ENCODE measurements at regions not wholly inside any gene's neighbourhood (a gene's known extent, or its start where the extent isn't known, plus 50 kb on each side); places are given as distances from the start of the nearest gene placed in this dataset.

DNA sequence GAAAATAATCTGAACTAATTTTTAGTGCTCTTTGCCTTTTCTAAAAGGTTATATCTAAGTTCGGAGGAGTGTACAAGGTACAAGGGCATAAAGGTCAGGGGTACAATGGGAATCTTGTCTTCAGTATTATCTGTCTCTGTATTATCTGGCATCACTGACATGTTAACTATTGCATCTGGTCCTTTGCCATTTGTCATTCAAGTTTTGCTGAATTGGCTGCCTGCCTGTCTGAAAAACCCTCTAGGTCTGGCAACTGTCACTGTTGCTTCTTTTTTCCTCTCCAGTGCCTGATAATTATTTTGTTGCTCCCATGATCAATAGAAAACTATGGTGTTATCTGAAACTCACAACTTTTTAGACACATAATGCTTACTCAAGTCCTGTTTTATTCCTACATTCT lies 112.5 kb upstream of the STK26 start (continued):
- TF ChIP-seq, protein P1, sequence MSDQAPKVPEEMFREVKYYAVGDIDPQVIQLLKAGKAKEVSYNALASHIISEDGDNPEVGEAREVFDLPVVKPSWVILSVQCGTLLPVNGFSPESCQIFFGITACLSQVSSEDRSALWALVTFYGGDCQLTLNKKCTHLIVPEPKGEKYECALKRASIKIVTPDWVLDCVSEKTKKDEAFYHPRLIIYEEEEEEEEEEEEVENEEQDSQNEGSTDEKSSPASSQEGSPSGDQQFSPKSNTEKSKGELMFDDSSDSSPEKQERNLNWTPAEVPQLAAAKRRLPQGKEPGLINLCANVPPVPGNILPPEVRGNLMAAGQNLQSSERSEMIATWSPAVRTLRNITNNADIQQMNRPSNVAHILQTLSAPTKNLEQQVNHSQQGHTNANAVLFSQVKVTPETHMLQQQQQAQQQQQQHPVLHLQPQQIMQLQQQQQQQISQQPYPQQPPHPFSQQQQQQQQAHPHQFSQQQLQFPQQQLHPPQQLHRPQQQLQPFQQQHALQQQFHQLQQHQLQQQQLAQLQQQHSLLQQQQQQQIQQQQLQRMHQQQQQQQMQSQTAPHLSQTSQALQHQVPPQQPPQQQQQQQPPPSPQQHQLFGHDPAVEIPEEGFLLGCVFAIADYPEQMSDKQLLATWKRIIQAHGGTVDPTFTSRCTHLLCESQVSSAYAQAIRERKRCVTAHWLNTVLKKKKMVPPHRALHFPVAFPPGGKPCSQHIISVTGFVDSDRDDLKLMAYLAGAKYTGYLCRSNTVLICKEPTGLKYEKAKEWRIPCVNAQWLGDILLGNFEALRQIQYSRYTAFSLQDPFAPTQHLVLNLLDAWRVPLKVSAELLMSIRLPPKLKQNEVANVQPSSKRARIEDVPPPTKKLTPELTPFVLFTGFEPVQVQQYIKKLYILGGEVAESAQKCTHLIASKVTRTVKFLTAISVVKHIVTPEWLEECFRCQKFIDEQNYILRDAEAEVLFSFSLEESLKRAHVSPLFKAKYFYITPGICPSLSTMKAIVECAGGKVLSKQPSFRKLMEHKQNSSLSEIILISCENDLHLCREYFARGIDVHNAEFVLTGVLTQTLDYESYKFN (CRISPR knock-in tag; conservative IDR thresholded peaks at IDR 0.05): no peak
- TF ChIP-seq TIGD3 (CRISPR knock-in tag; IDR thresholded peaks at IDR 0.05; ENCODE audit: borderline replicate concordance): no peak

DNA sequence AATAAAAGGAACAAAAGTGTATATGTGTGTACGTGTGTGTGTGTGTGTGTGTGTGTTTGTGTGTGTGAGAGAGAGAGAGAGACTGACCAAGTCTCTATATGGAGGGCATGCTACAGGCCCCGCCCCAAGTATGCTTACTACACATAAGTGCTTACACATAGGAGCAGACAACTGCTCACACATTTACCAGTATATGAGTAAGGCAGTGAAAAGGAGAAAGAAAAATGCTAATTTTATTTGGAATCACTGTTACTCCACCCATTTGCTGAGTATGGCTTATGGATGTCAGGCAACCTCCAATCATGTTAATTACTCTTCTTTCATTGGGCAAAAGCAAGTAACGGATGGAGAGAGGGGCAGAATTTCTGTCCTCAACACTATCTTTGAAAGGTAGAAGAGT lies 107.6 kb upstream of the STK26 start:
- DNase-seq (ENCODE audit: low spot score) (no peak), ATAC-seq (no peak), FAIRE-seq (no peak)
- Histone ChIP-seq H3K36me3 (replicated peaks in 1 of 2; ENCODE audit: control insufficient read depth in 1 of 2, insufficient read depth in 2 of 2, low read length in 2 of 2) (no peaks in the 10 kb centered on the region), H3K9me3 (ENCODE audit: low read length) (no peaks in the 10 kb centered on the region), H3K9ac (ENCODE audit: insufficient read depth, low read depth, low read length) (no peak overlapping the region), H3K79me2 (ENCODE audit: insufficient read depth, low read length) (no peaks in the 10 kb centered on the region), H4K20me1 (ENCODE audit: insufficient read depth, low read length) (no peaks in the 10 kb centered on the region), H3K4me1 (ENCODE audit: insufficient read depth, low read length) (no peaks in the 10 kb centered on the region), H3K4me2 (ENCODE audit: low read depth, low read length) (no peak overlapping the region), H2AFZ (ENCODE audit: low read length) (no peak overlapping the region), H3K4me3 (replicated peaks in 1 of 3; ENCODE audit: insufficient read depth in 1 of 3, low read depth in 2 of 3, low read length in 3 of 3) (no peak overlapping the region), H3K27ac (ENCODE audit: extremely low read length, insufficient read depth, low read length) (no peak overlapping the region), H3K27me3 (ENCODE audit: control insufficient read depth in 1 of 2, insufficient read depth in 2 of 2, low read length in 2 of 2) (no peaks in the 10 kb centered on the region)
- ChIA-PET CTCF (ENCODE audit: low intra/inter-chr PET ratio, low total read pairs) (no interaction called here), POLR2A (no interaction called here)
- in situ Hi-C loops (cut with HindIII; ENCODE audit: extremely low pct_ligation_motif_present, low pct_unique_long_range_greater_than_20kb) (no loop called here), intact Hi-C loops (cut with micrococcal nuclease; ENCODE audit: unreplicated experiment) (no loop called here)
- WGBS (ENCODE audit: low lambda C conversion rate): 5% methylated on average over 3 of the region's 3 CpGs
- TF ChIP-seq ARNT (IDR thresholded peaks at IDR 0.05) (no peak), RBM39 (IDR thresholded peaks at IDR 0.05; ENCODE audit: low read depth, low read length, poor library complexity, severe bottlenecking) (no peak), ZNF121 (CRISPR knock-in tag; IDR thresholded peaks at IDR 0.05) (no peak), UBTF (CRISPR knock-in tag; IDR thresholded peaks at IDR 0.05) (no peak), FOXO1 (CRISPR knock-in tag; IDR thresholded peaks at IDR 0.05) (no peak), ZNF263 (CRISPR knock-in tag; IDR thresholded peaks at IDR 0.05) (no peak), MTA3 (CRISPR knock-in tag; IDR thresholded peaks at IDR 0.05) (no peak), EEA1 (CRISPR knock-in tag; IDR thresholded peaks at IDR 0.05; ENCODE audit: borderline replicate concordance) (no peak)
- BruUV-seq (replicated peaks): no TSS peak

Measured in HepG2 (cell line).